GM23338 (cell line): ENCODE measurements at regions not wholly inside any gene's neighbourhood (a gene's known extent, or its start where the extent isn't known, plus 50 kb on each side); places are given as distances from the start of the nearest gene placed in this dataset.

Experiments
- ATAC-seq: fragments of 200-7000 bp; cut with Tn5 transposase; 3 replicates; pipeline ENCODE4 v1.9.1; 2020
- DNase-seq: peaks from one replicate; pipeline ENCODE4 v3.0.0-alpha.2; 2015; ENCODE audit warnings: low spot score
- H2AFZ ChIP-seq: fragments of 200-600 bp; sonication (generic); 2 replicates; pipeline ENCODE4 v1.8.0; 2016; ENCODE audit warnings: antibody characterized with exemption, mild to moderate bottlenecking, moderate library complexity
- H3F3A ChIP-seq: fragments of 200-600 bp; sonication (generic); replicated peaks from 2 replicates; pipeline ENCODE4 v1.8.0; 2017; ENCODE audit warnings: antibody characterized with exemption, mixed run types, low read depth
- H3K27ac ChIP-seq: fragments of 200-600 bp; sonication (generic); 2 replicates; pipeline ENCODE4 v1.6.1; 2016; ENCODE audit warnings: low read depth
- H3K27me3 ChIP-seq: fragments of 200-600 bp; sonication (generic); 2 replicates; pipeline ENCODE4 v1.8.0; 2016; ENCODE audit warnings: mild to moderate bottlenecking, mixed run types, moderate library complexity; ENCODE audit not compliant: insufficient read depth
- H3K36me3 ChIP-seq: fragments of 200-600 bp; sonication (generic); 2 replicates; pipeline ENCODE4 v1.8.0; 2016; ENCODE audit warnings: mild to moderate bottlenecking; ENCODE audit not compliant: insufficient read depth
- H3K4me1 ChIP-seq: fragments of 200-600 bp; sonication (generic); 2 replicates; pipeline ENCODE4 v1.8.0; 2016; ENCODE audit warnings: mild to moderate bottlenecking, moderate library complexity; ENCODE audit not compliant: insufficient read depth
- H3K4me2 ChIP-seq: fragments of 200-600 bp; sonication (generic); 2 replicates; pipeline ENCODE4 v1.7.1; 2017; ENCODE audit warnings: mixed run types
- H3K4me3 ChIP-seq: fragments of 200-600 bp; sonication (generic); 2 replicates; pipeline ENCODE4 v1.6.1; 2016; ENCODE audit warnings: mixed run types
- H3K79me2 ChIP-seq: fragments of 200-600 bp; sonication (generic); replicated peaks from 2 replicates; pipeline ENCODE4 v1.8.0; 2017; ENCODE audit warnings: mild to moderate bottlenecking; ENCODE audit not compliant: insufficient read depth
- H3K9me2 ChIP-seq: fragments of 200-600 bp; sonication (generic); 2 replicates; pipeline ENCODE4 v1.8.0; 2017; ENCODE audit not compliant: insufficient read depth
- H4K20me1 ChIP-seq: fragments of 200-600 bp; sonication (generic); replicated peaks from 2 replicates; pipeline ENCODE4 v1.8.0; 2017; ENCODE audit warnings: mild to moderate bottlenecking; ENCODE audit not compliant: insufficient read depth
- H3K27ac Mint-ChIP-seq: 2 replicates; pipeline ENCODE4 v1.8.0; 2020; ENCODE audit warnings: inconsistent platforms, mild to moderate bottlenecking, moderate library complexity, mixed read lengths
- H3K27me3 Mint-ChIP-seq: 3 replicates; pipeline ENCODE4 v1.8.0; 2022; ENCODE audit warnings: low read depth, mild to moderate bottlenecking, moderate library complexity, mixed read lengths, inconsistent platforms; ENCODE audit not compliant: insufficient read depth, poor library complexity
- H3K36me3 Mint-ChIP-seq: 3 replicates; pipeline ENCODE4 v1.8.0; 2021; ENCODE audit warnings: low read depth, mild to moderate bottlenecking, inconsistent platforms, moderate library complexity, mixed read lengths
- H3K4me1 Mint-ChIP-seq: 3 replicates; pipeline ENCODE4 v1.8.0; 2020; ENCODE audit warnings: mild to moderate bottlenecking, inconsistent platforms, mixed read lengths
- H3K4me3 Mint-ChIP-seq: 3 replicates; pipeline ENCODE4 v1.8.0; 2021; ENCODE audit warnings: moderate library complexity, mild to moderate bottlenecking, inconsistent platforms, mixed read lengths
- H3K9me3 Mint-ChIP-seq: 3 replicates; pipeline ENCODE4 v1.8.0; 2020; ENCODE audit warnings: moderate library complexity, mild to moderate bottlenecking, inconsistent platforms, mixed read lengths
- EZH2 ChIP-seq: fragments of 200-600 bp; sonication (generic); IDR thresholded peaks from one replicate; pipeline ENCODE4 v1.8.0; 2017; ENCODE audit warnings: antibody characterized with exemption, mild to moderate bottlenecking, low read depth; ENCODE audit not compliant: unreplicated experiment
- EZH2phosphoT487 ChIP-seq: fragments of 200-600 bp; sonication (generic); IDR thresholded peaks from one replicate; pipeline ENCODE4 v1.8.1; 2018; ENCODE audit warnings: antibody characterized with exemption; ENCODE audit not compliant: unreplicated experiment
- NANOG ChIP-seq: IDR thresholded peaks from 2 replicates; pipeline ENCODE4 v1.6.1; 2016; ENCODE audit warnings: antibody characterized with exemption, borderline replicate concordance
- POLR2AphosphoS5 ChIP-seq: IDR thresholded peaks from 2 replicates; pipeline ENCODE4 v1.6.1; 2016; ENCODE audit warnings: antibody characterized with exemption, low read depth
- STAT1 ChIP-seq: IDR thresholded peaks from one replicate; pipeline ENCODE4 v1.6.1; 2016; ENCODE audit warnings: antibody characterized with exemption; ENCODE audit not compliant: unreplicated experiment
- ZNF331 ChIP-seq: fragments of 250-450 bp; sonication (Bioruptor Pico); IDR thresholded peaks from 2 replicates; pipeline ENCODE4 v1.5.0; 2020; ENCODE audit warnings: low read depth, mild to moderate bottlenecking, moderate library complexity
- TF ChIP-seq, protein P1 (sequence below): IDR thresholded peaks from 2 replicates; pipeline ENCODE4 v1.6.1; 2016; ENCODE audit warnings: antibody characterized with exemption
- TF ChIP-seq, protein P2 (sequence below): IDR thresholded peaks from one replicate; pipeline ENCODE4 v1.6.1; 2018; ENCODE audit warnings: antibody characterized with exemption; ENCODE audit not compliant: unreplicated experiment
- TF ChIP-seq, protein P3 (sequence below): fragments of 250-450 bp; sonication (Bioruptor Pico); IDR thresholded peaks from 2 replicates; pipeline ENCODE4 v1.5.0; 2020; ENCODE audit warnings: mild to moderate bottlenecking, moderate library complexity

DNA sequence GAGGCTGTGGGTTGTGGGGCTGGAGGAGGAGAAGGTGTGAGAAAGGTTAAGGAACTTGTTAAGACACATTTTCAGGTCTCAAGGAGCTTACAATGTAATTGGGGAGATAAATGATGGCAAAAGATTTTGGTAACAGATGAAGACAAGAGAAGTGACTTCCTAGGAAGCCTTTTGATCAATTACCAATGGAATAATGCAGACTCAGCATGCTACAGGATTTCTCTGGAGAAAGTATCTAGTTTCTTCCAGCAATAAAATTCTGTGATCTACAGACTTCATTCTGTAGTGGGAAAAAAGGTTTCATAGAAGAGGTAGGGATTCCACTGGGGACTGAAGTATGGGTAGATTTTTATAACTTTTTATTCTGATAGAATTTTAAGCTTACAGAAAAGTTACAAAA, 184.2 kb upstream of the RHOBTB1 start:
- Mint-ChIP-seq H3K36me3 (peaks cover 4% of the 10 kb centered on the region; the same call in 2 of the 3 replicates), H3K9me3 (peaks cover 9% of the 10 kb centered on the region), H3K4me1 (peaks cover 2% of the 10 kb centered on the region; the same call in 1 of the 3 replicates), H3K27ac (no peak overlapping the region), H3K4me3 (no peak overlapping the region), H3K27me3 (peaks cover 2% of the 10 kb centered on the region)
- TF ChIP-seq EZH2phosphoT487: no peak
- TF ChIP-seq, protein P1, sequence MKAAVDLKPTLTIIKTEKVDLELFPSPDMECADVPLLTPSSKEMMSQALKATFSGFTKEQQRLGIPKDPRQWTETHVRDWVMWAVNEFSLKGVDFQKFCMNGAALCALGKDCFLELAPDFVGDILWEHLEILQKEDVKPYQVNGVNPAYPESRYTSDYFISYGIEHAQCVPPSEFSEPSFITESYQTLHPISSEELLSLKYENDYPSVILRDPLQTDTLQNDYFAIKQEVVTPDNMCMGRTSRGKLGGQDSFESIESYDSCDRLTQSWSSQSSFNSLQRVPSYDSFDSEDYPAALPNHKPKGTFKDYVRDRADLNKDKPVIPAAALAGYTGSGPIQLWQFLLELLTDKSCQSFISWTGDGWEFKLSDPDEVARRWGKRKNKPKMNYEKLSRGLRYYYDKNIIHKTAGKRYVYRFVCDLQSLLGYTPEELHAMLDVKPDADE: no peak
- TF ChIP-seq, protein P2, sequence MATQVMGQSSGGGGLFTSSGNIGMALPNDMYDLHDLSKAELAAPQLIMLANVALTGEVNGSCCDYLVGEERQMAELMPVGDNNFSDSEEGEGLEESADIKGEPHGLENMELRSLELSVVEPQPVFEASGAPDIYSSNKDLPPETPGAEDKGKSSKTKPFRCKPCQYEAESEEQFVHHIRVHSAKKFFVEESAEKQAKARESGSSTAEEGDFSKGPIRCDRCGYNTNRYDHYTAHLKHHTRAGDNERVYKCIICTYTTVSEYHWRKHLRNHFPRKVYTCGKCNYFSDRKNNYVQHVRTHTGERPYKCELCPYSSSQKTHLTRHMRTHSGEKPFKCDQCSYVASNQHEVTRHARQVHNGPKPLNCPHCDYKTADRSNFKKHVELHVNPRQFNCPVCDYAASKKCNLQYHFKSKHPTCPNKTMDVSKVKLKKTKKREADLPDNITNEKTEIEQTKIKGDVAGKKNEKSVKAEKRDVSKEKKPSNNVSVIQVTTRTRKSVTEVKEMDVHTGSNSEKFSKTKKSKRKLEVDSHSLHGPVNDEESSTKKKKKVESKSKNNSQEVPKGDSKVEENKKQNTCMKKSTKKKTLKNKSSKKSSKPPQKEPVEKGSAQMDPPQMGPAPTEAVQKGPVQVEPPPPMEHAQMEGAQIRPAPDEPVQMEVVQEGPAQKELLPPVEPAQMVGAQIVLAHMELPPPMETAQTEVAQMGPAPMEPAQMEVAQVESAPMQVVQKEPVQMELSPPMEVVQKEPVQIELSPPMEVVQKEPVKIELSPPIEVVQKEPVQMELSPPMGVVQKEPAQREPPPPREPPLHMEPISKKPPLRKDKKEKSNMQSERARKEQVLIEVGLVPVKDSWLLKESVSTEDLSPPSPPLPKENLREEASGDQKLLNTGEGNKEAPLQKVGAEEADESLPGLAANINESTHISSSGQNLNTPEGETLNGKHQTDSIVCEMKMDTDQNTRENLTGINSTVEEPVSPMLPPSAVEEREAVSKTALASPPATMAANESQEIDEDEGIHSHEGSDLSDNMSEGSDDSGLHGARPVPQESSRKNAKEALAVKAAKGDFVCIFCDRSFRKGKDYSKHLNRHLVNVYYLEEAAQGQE: no peak
- no peak for TF ChIP-seq ZNF331 (CRISPR knock-in tag)
- no peak for TF ChIP-seq POLR2AphosphoS5
- TF ChIP-seq EZH2: no peak
- no peak for TF ChIP-seq STAT1
- TF ChIP-seq NANOG: no peak
- TF ChIP-seq, protein P3, sequence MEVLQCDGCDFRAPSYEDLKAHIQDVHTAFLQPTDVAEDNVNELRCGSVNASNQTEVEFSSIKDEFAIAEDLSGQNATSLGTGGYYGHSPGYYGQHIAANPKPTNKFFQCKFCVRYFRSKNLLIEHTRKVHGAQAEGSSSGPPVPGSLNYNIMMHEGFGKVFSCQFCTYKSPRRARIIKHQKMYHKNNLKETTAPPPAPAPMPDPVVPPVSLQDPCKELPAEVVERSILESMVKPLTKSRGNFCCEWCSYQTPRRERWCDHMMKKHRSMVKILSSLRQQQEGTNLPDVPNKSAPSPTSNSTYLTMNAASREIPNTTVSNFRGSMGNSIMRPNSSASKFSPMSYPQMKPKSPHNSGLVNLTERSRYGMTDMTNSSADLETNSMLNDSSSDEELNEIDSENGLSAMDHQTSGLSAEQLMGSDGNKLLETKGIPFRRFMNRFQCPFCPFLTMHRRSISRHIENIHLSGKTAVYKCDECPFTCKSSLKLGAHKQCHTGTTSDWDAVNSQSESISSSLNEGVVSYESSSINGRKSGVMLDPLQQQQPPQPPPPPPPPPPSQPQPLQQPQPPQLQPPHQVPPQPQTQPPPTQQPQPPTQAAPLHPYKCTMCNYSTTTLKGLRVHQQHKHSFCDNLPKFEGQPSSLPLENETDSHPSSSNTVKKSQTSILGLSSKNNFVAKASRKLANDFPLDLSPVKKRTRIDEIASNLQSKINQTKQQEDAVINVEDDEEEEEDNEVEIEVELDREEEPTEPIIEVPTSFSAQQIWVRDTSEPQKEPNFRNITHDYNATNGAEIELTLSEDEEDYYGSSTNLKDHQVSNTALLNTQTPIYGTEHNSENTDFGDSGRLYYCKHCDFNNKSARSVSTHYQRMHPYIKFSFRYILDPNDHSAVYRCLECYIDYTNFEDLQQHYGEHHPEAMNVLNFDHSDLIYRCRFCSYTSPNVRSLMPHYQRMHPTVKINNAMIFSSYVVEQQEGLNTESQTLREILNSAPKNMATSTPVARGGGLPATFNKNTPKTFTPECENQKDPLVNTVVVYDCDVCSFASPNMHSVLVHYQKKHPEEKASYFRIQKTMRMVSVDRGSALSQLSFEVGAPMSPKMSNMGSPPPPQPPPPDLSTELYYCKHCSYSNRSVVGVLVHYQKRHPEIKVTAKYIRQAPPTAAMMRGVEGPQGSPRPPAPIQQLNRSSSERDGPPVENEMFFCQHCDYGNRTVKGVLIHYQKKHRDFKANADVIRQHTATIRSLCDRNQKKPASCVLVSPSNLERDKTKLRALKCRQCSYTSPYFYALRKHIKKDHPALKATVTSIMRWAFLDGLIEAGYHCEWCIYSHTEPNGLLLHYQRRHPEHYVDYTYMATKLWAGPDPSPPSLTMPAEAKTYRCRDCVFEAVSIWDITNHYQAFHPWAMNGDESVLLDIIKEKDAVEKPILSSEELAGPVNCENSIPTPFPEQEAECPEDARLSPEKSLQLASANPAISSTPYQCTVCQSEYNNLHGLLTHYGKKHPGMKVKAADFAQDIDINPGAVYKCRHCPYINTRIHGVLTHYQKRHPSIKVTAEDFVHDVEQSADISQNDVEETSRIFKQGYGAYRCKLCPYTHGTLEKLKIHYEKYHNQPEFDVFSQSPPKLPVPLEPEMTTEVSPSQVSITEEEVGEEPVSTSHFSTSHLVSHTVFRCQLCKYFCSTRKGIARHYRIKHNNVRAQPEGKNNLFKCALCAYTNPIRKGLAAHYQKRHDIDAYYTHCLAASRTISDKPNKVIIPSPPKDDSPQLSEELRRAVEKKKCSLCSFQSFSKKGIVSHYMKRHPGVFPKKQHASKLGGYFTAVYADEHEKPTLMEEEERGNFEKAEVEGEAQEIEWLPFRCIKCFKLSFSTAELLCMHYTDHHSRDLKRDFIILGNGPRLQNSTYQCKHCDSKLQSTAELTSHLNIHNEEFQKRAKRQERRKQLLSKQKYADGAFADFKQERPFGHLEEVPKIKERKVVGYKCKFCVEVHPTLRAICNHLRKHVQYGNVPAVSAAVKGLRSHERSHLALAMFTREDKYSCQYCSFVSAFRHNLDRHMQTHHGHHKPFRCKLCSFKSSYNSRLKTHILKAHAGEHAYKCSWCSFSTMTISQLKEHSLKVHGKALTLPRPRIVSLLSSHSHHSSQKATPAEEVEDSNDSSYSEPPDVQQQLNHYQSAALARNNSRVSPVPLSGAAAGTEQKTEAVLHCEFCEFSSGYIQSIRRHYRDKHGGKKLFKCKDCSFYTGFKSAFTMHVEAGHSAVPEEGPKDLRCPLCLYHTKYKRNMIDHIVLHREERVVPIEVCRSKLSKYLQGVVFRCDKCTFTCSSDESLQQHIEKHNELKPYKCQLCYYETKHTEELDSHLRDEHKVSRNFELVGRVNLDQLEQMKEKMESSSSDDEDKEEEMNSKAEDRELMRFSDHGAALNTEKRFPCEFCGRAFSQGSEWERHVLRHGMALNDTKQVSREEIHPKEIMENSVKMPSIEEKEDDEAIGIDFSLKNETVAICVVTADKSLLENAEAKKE (CRISPR knock-in tag): no peak
- H3F3A ChIP-seq: no peaks in the 10 kb centered on the region
- peaks cover 3% of the 10 kb centered on the region; the same call in 1 of the 2 replicates for H3K9me2 ChIP-seq
- H3K4me2 ChIP-seq: no peak overlapping the region
- H3K27ac ChIP-seq: no peak overlapping the region
- DNase-seq (no peak), ATAC-seq (no peak)
- no peak overlapping the region for H3K4me3 ChIP-seq
- no peaks in the 10 kb centered on the region for H4K20me1 ChIP-seq
- H3K79me2 ChIP-seq: no peaks in the 10 kb centered on the region
- H3K27me3 ChIP-seq: no peaks in the 10 kb centered on the region
- no peak overlapping the region for H2AFZ ChIP-seq
- no peaks in the 10 kb centered on the region for H3K4me1 ChIP-seq
- no peaks in the 10 kb centered on the region for H3K36me3 ChIP-seq
